GM12864 (cell line): ENCODE measurements at regions not wholly inside any gene's neighbourhood (a gene's known extent, or its start where the extent isn't known, plus 50 kb on each side); places are given as distances from the start of the nearest gene placed in this dataset.

Experiments
- DNase-seq: peaks from one replicate; pipeline ENCODE4 v3.0.0-alpha.2; 2011; ENCODE audit warnings: low read depth
- H3K4me3 ChIP-seq: 2 replicates; pipeline ENCODE4 v1.5.1; 2011; ENCODE audit warnings: mild to moderate bottlenecking, low read depth, low read length, control low read depth
- CTCF ChIP-seq: IDR thresholded peaks from 2 replicates; pipeline ENCODE4 v1.5.1; 2011; ENCODE audit warnings: low read depth, mild to moderate bottlenecking, moderate library complexity, low read length, control low read depth, inconsistent platforms; ENCODE audit errors: missing control alignments

- no peak for TF ChIP-seq CTCF
- H3K4me3 ChIP-seq = no peak overlapping the region
These were observed 208.2 kb downstream of the CLIC5 start for GRCh38 chr6:45807311-45808041.

GRCh38 chr6:45806172-45806571 lies 209.5 kb downstream of the CLIC5 start:
- no peak for TF ChIP-seq CTCF
- no peak for DNase-seq
- H3K4me3 ChIP-seq = no peak overlapping the region

More at GRCh38 chr6:45807311-45808041, 208.2 kb downstream of the CLIC5 start:
- no peak for DNase-seq

GRCh38 chr6:45803071-45803470 lies 212.6 kb downstream of the CLIC5 start:
- H3K4me3 ChIP-seq = no peak overlapping the region
- no peak for DNase-seq
- no peak for TF ChIP-seq CTCF

- no peak overlapping the region for H3K4me3 ChIP-seq
- no peak for DNase-seq
- TF ChIP-seq CTCF = no peak
These were observed 214.0 kb downstream of the CLIC5 start for GRCh38 chr6:45801471-45802289.

- DNase-seq = no peak
- no peak overlapping the region for H3K4me3 ChIP-seq
- no peak for TF ChIP-seq CTCF
These were observed 214.7 kb downstream of the CLIC5 start for GRCh38 chr6:45800911-45801310.

- TF ChIP-seq CTCF = no peak
- no peak for DNase-seq
- no peak overlapping the region for H3K4me3 ChIP-seq
These were observed 220.0 kb downstream of the CLIC5 start for GRCh38 chr6:45795678-45796077.

GRCh38 chr6:45794465-45794864 lies 221.2 kb downstream of the CLIC5 start:
- H3K4me3 ChIP-seq = no peak overlapping the region
- DNase-seq = no peak
- TF ChIP-seq CTCF = no peak
